ENCODE measurements at regions not wholly inside any gene's neighbourhood (a gene's known extent, or its start where the extent isn't known, plus 50 kb on each side); places are given as distances from the start of the nearest gene placed in this dataset.

GRCh38 chr1:219503604-219504003 is 109.3 kb downstream of the ZC3H11B start:
- no peak for DNase-seq (ENCODE audit: low spot score)

GRCh38 chr1:219500327-219500897 is 112.5 kb downstream of the ZC3H11B start:
- TF ChIP-seq EZH2phosphoT487 (IDR thresholded peaks at IDR 0.05; ENCODE audit: borderline replicate concordance, low read depth, low read length) = no peak
- TF ChIP-seq, protein P1, sequence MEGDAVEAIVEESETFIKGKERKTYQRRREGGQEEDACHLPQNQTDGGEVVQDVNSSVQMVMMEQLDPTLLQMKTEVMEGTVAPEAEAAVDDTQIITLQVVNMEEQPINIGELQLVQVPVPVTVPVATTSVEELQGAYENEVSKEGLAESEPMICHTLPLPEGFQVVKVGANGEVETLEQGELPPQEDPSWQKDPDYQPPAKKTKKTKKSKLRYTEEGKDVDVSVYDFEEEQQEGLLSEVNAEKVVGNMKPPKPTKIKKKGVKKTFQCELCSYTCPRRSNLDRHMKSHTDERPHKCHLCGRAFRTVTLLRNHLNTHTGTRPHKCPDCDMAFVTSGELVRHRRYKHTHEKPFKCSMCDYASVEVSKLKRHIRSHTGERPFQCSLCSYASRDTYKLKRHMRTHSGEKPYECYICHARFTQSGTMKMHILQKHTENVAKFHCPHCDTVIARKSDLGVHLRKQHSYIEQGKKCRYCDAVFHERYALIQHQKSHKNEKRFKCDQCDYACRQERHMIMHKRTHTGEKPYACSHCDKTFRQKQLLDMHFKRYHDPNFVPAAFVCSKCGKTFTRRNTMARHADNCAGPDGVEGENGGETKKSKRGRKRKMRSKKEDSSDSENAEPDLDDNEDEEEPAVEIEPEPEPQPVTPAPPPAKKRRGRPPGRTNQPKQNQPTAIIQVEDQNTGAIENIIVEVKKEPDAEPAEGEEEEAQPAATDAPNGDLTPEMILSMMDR (conservative IDR thresholded peaks at IDR 0.05; ENCODE audit: low read length) = no peak
- intact Hi-C loops (cut with micrococcal nuclease; ENCODE audit: unreplicated experiment) = no loop called here
- H3K9me2 ChIP-seq (ENCODE audit: insufficient read depth, low read length) = no peaks in the 10 kb centered on the region
- POLR2A ChIA-PET = no interaction called here
- H4K20me1 ChIP-seq (ENCODE audit: insufficient read depth, low read length) = no peaks in the 10 kb centered on the region
- no peaks in the 10 kb centered on the region for H3K79me2 ChIP-seq (ENCODE audit: insufficient read depth, low read depth, low read length)
- H3K4me3 ChIP-seq (ENCODE audit: low read depth, low read length, poor library complexity, severe bottlenecking) = no peak overlapping the region
- no peaks in the 10 kb centered on the region for H3K36me3 ChIP-seq (ENCODE audit: insufficient read depth, low read length)
- CTCF ChIA-PET (ENCODE audit: unreplicated experiment) = no interaction called here
- no peak overlapping the region for H3K4me2 ChIP-seq (ENCODE audit: low read length)
- no peaks in the 10 kb centered on the region for H3K4me1 ChIP-seq (ENCODE audit: insufficient read depth, low read length, poor library complexity, severe bottlenecking)
- no peak for DNase-seq (ENCODE audit: low spot score)
- no peaks in the 10 kb centered on the region for H3K9me3 ChIP-seq (ENCODE audit: low read length)
- no peak overlapping the region for H2AFZ ChIP-seq (ENCODE audit: low read length)
- H3K27ac ChIP-seq (ENCODE audit: low read depth, low read length, poor library complexity, severe bottlenecking) = no peak overlapping the region
- BruUV-seq (replicated peaks) = no TSS peak

More at GRCh38 chr1:219503604-219504003, 109.3 kb downstream of the ZC3H11B start:
- Histone ChIP-seq H3K4me2 (ENCODE audit: low read length) (no peak overlapping the region), H2AFZ (ENCODE audit: low read length) (no peak overlapping the region), H3K79me2 (ENCODE audit: insufficient read depth, low read depth, low read length) (no peaks in the 10 kb centered on the region), H3K9me3 (ENCODE audit: low read length) (no peaks in the 10 kb centered on the region), H3K27ac (ENCODE audit: low read depth, low read length, poor library complexity, severe bottlenecking) (no peak overlapping the region), H3K9me2 (ENCODE audit: insufficient read depth, low read length) (no peaks in the 10 kb centered on the region), H4K20me1 (ENCODE audit: insufficient read depth, low read length) (no peaks in the 10 kb centered on the region), H3K4me3 (ENCODE audit: low read depth, low read length, poor library complexity, severe bottlenecking) (no peak overlapping the region), H3K4me1 (ENCODE audit: insufficient read depth, low read length, poor library complexity, severe bottlenecking) (no peaks in the 10 kb centered on the region), H3K36me3 (ENCODE audit: insufficient read depth, low read length) (no peaks in the 10 kb centered on the region)
- TF ChIP-seq EZH2phosphoT487 (IDR thresholded peaks at IDR 0.05; ENCODE audit: borderline replicate concordance, low read depth, low read length) = no peak
- TF ChIP-seq, protein P1 (conservative IDR thresholded peaks at IDR 0.05; ENCODE audit: low read length) = no peak
- POLR2A ChIA-PET = interaction anchor here (1.3 kb wide), 1 partner anchor 10 kb away, joined by 4 read pairs; no protein-coding TSS in a partner anchor
- BruUV-seq (replicated peaks) = no TSS peak
- CTCF ChIA-PET (ENCODE audit: unreplicated experiment) = no interaction called here
- intact Hi-C loops (cut with micrococcal nuclease; ENCODE audit: unreplicated experiment) = no loop called here

GRCh38 chr1:219498666-219499065 is 114.2 kb downstream of the ZC3H11B start:
- Histone ChIP-seq H3K36me3 (ENCODE audit: insufficient read depth, low read length) (no peaks in the 10 kb centered on the region), H3K4me1 (ENCODE audit: insufficient read depth, low read length, poor library complexity, severe bottlenecking) (no peaks in the 10 kb centered on the region), H3K27ac (ENCODE audit: low read depth, low read length, poor library complexity, severe bottlenecking) (no peak overlapping the region), H3K79me2 (ENCODE audit: insufficient read depth, low read depth, low read length) (no peaks in the 10 kb centered on the region), H3K4me2 (ENCODE audit: low read length) (no peak overlapping the region), H2AFZ (ENCODE audit: low read length) (no peak overlapping the region), H4K20me1 (ENCODE audit: insufficient read depth, low read length) (no peaks in the 10 kb centered on the region), H3K9me3 (ENCODE audit: low read length) (no peaks in the 10 kb centered on the region), H3K4me3 (ENCODE audit: low read depth, low read length, poor library complexity, severe bottlenecking) (no peak overlapping the region), H3K9me2 (ENCODE audit: insufficient read depth, low read length) (no peaks in the 10 kb centered on the region)
- POLR2A ChIA-PET = no interaction called here
- intact Hi-C loops (cut with micrococcal nuclease; ENCODE audit: unreplicated experiment) = no loop called here
- TF ChIP-seq, protein P1 (conservative IDR thresholded peaks at IDR 0.05; ENCODE audit: low read length) = no peak
- TF ChIP-seq EZH2phosphoT487 (IDR thresholded peaks at IDR 0.05; ENCODE audit: borderline replicate concordance, low read depth, low read length) = no peak
- no peak for DNase-seq (ENCODE audit: low spot score)
- CTCF ChIA-PET (ENCODE audit: unreplicated experiment) = no interaction called here
- no TSS peak for BruUV-seq (replicated peaks)
